Parathyroid adenoma (tissue), 2 donors: ENCODE measurements at regions not wholly inside any gene's neighbourhood (a gene's known extent, or its start where the extent isn't known, plus 50 kb on each side); places are given as distances from the start of the nearest gene placed in this dataset.

Source experiments
- H2AFZ ChIP-seq: fragments of 300-600 bp; sonication (generic); one replicate; pipeline ENCODE4 v1.7.0; 2017; ENCODE audit warnings: antibody characterized with exemption, mild to moderate bottlenecking
- H3K27ac ChIP-seq: fragments of 300-600 bp; sonication (generic); one replicate; pipeline ENCODE4 v1.7.0; 2017
- H3K27me3 ChIP-seq: fragments of 300-600 bp; sonication (generic); one replicate; pipeline ENCODE4 v1.7.0; 2017; ENCODE audit warnings: low read length; ENCODE audit not compliant: control insufficient read depth, insufficient read depth
- H3K36me3 ChIP-seq: fragments of 300-600 bp; sonication (generic); one replicate; pipeline ENCODE4 v1.7.0; 2017; ENCODE audit warnings: low read length; ENCODE audit not compliant: control insufficient read depth, insufficient read depth
- H3K4me1 ChIP-seq: fragments of 300-600 bp; sonication (generic); one replicate; pipeline ENCODE4 v1.7.0; 2017; ENCODE audit warnings: control low read depth
- H3K4me2 ChIP-seq: fragments of 300-600 bp; sonication (generic); one replicate; pipeline ENCODE4 v1.7.0; 2017; ENCODE audit warnings: low read length
- H3K4me3 ChIP-seq: fragments of 300-600 bp; sonication (generic); one replicate; pipeline ENCODE4 v1.7.0; 2017; ENCODE audit warnings: low read depth, low read length
- H3K79me2 ChIP-seq: fragments of 300-600 bp; sonication (generic); one replicate; pipeline ENCODE4 v1.7.0; 2017; ENCODE audit warnings: control low read depth
- H3K9ac ChIP-seq: fragments of 300-600 bp; sonication (generic); one replicate; pipeline ENCODE4 v1.7.0; 2017; ENCODE audit warnings: mild to moderate bottlenecking
- H3K9me3 ChIP-seq: fragments of 300-600 bp; sonication (generic); one replicate; pipeline ENCODE4 v1.7.0; 2017; ENCODE audit warnings: low read length; ENCODE audit not compliant: control insufficient read depth
- TF ChIP-seq, protein P1 (sequence below): fragments of 300-600 bp; sonication (generic); IDR thresholded peaks from one replicate; pipeline ENCODE4 v1.7.0; 2017; ENCODE audit warnings: antibody characterized with exemption, mild to moderate bottlenecking
- donor health status: primary hyperparathyroidism.

DNA sequence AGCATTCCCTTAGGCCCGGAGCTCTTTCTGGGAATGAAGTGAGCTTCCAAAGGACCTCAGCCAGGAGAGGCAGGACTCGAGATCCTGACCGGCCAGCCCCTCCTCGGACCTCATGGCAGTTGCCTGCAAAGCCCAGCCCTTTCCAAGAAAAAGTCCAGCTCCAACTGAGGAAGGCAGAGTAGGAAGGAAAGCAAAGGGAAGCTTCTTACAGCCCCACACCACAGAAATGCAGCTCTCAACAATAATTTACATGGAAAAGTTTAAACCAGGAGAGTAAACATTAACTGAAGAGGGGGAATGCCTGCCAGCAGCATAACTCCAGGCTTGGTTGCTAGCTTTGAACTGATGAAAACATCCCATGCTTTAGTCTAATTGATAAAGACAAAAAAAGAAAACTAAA, 153.9 kb upstream of the PFKP start:
- Histone ChIP-seq H3K27ac (no peak overlapping the region), H2AFZ (no peak overlapping the region), H3K4me3 (no peak overlapping the region), H3K9me3 (no peaks in the 10 kb centered on the region), H3K27me3 (no peaks in the 10 kb centered on the region), H3K4me1 (no peaks in the 10 kb centered on the region), H3K36me3 (no peaks in the 10 kb centered on the region), H3K4me2 (no peak overlapping the region), H3K9ac (no peak overlapping the region), H3K79me2 (no peaks in the 10 kb centered on the region)
- TF ChIP-seq, protein P1, sequence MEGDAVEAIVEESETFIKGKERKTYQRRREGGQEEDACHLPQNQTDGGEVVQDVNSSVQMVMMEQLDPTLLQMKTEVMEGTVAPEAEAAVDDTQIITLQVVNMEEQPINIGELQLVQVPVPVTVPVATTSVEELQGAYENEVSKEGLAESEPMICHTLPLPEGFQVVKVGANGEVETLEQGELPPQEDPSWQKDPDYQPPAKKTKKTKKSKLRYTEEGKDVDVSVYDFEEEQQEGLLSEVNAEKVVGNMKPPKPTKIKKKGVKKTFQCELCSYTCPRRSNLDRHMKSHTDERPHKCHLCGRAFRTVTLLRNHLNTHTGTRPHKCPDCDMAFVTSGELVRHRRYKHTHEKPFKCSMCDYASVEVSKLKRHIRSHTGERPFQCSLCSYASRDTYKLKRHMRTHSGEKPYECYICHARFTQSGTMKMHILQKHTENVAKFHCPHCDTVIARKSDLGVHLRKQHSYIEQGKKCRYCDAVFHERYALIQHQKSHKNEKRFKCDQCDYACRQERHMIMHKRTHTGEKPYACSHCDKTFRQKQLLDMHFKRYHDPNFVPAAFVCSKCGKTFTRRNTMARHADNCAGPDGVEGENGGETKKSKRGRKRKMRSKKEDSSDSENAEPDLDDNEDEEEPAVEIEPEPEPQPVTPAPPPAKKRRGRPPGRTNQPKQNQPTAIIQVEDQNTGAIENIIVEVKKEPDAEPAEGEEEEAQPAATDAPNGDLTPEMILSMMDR: no peak

DNA sequence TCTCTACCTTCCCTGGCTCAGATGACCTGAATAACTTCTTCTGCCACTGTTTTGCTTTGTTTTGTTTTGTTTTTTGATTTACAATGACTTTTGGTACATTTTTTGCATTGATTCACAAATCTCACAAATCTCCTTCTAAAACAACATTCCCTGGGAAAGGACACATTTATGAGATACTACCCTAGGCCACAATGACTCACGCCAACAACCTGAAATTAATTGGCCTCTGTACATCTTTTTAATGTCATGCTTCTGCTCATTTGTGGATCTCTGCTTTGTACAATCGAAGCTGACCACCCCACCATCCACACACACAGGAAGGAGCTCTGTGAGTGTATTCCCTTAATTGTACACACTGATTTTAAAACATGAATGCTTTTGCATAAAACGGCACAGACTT, 156.7 kb upstream of the PFKP start:
- Histone ChIP-seq H2AFZ (no peak overlapping the region), H3K4me1 (no peaks in the 10 kb centered on the region), H3K27ac (no peak overlapping the region), H3K4me2 (no peak overlapping the region), H3K27me3 (no peaks in the 10 kb centered on the region), H3K36me3 (no peaks in the 10 kb centered on the region), H3K9me3 (no peaks in the 10 kb centered on the region), H3K79me2 (no peaks in the 10 kb centered on the region), H3K9ac (no peak overlapping the region), H3K4me3 (no peak overlapping the region)
- TF ChIP-seq, protein P1: no peak

DNA sequence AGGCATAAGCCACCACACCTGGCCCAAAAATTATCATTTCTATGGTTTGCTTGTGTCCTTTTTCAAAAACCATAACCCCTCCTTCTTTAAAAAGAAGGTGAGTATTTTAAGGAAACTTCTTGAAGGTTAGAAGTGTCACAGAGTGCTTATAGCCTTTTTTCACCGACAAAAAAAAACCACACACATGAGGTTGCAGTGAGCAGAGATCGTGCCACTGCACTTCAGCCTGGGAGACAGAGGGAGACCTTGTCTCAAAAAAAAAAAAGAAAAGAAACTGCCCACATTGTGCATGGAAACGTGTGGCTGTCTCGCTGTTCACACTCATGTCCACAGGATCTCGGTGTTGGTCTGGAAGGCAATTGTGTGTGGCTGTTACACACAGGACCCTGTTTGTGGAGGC, 157.4 kb upstream of the PFKP start:
- Histone ChIP-seq H3K4me1 (no peaks in the 10 kb centered on the region), H3K36me3 (no peaks in the 10 kb centered on the region), H3K9me3 (no peaks in the 10 kb centered on the region), H3K4me2 (no peak overlapping the region), H3K9ac (no peak overlapping the region), H3K4me3 (no peak overlapping the region), H3K27me3 (no peaks in the 10 kb centered on the region), H3K79me2 (no peaks in the 10 kb centered on the region), H3K27ac (no peak overlapping the region), H2AFZ (no peak overlapping the region)
- TF ChIP-seq, protein P1: no peak

DNA sequence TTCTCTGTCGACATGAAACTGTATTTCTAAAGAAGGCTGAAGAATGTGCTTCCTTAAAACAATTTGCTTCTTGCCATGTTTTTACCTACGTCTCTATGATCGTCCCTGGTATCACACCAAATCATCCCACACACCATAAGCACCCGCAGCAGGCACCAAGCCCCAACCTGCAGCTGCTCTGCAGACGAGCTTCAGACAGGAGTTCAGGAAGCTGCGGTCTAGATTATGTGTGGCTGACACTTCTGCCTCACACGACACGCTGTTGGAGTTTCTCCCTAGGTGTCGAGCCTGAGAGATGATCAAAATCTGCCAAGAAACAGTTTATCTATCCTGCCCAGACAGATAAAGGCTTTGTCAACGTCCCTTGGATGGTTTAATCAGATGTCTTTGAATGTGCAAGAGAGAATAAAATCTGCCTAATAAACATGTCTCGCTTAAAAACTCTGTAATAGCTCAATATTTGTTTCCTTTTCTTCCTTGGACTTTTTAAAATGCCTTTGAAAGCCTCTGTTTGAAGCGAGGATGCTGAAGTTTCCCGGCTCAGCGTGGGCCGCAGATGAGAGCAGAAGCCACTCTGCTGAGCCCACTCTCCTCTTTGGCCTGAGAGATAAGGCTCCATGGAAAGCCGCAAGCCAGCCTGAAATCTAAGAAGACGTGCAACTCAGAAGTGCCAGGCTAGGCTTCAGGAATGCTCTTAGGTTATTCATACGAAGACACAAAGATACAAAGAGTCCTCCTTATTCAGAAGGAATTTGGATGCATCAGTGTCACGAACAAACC, 158.3 kb upstream of the PFKP start:
- Histone ChIP-seq H3K36me3 (no peaks in the 10 kb centered on the region), H3K79me2 (no peaks in the 10 kb centered on the region), H3K27me3 (no peaks in the 10 kb centered on the region), H3K4me2 (no peak overlapping the region), H3K4me1 (no peaks in the 10 kb centered on the region), H3K27ac (no peak overlapping the region), H3K9ac (no peak overlapping the region), H3K9me3 (no peaks in the 10 kb centered on the region), H3K4me3 (no peak overlapping the region), H2AFZ (no peak overlapping the region)
- TF ChIP-seq, protein P1: no peak

DNA sequence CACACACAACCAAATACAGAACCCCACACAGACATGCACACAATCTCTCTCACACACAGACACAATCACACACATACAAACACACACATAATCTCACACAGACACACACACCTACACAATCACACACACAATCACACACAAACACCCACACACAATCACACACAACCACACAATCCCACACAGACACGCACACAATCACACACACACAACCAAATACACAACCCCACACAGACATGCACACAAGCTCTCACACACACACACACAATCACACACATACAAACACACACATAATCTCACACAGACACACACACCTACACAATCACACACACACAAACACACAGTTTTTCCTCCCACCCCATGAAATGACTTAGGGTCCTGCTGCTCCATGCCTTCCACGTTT, 160.4 kb upstream of the PFKP start:
- no peak overlapping the region for H3K4me3 ChIP-seq
- H3K4me1 ChIP-seq: no peaks in the 10 kb centered on the region
- TF ChIP-seq, protein P1: no peak

More for the DNA sequence above, 160.4 kb upstream of the PFKP start:
- Histone ChIP-seq H3K36me3 (no peaks in the 10 kb centered on the region), H3K79me2 (no peaks in the 10 kb centered on the region), H3K27ac (no peak overlapping the region), H3K27me3 (no peaks in the 10 kb centered on the region), H3K9me3 (no peaks in the 10 kb centered on the region), H3K9ac (no peak overlapping the region), H3K4me2 (no peak overlapping the region), H2AFZ (no peak overlapping the region)
